ENCODE measurements at regions not wholly inside any gene's neighbourhood (a gene's known extent, or its start where the extent isn't known, plus 50 kb on each side); places are given as distances from the start of the nearest gene placed in this dataset.

- 0 to 80% (median 10%) methylated on average over 2 to 20 of the region's 25 CpGs for WGBS, 10 experiments
- Histone ChIP-seq H3K4me3 (no peak overlapping the region), H3K4me1 (replicated peaks in 1 of 2) (peaks cover 11 to 24% of the 10 kb centered on the region in 2 donors), H3K27ac (no peak overlapping the region)
- peak; percentile 82 to 99 (median 92) for ATAC-seq (replicated peaks in 6 of 8)
- in situ Hi-C loops (cut with MboI; ENCODE audit: low pct_unique_long_range_greater_than_20kb in 2 of 9, low sequenced_read_pairs in 9 of 9, unreplicated experiment in 9 of 9): no loop called here
Measured at GRCh38 chr11:123261345-123262106, 66.5 kb upstream of the CLMP start.

GRCh38 chr11:123260511-123261211 lies 65.6 kb upstream of the CLMP start:
- no peak overlapping the region for H3K4me3 ChIP-seq
- H3K27ac ChIP-seq: no peak overlapping the region
- in situ Hi-C loops (cut with MboI; ENCODE audit: low pct_unique_long_range_greater_than_20kb in 2 of 9, low sequenced_read_pairs in 9 of 9, unreplicated experiment in 9 of 9): no loop called here
- WGBS, 10 experiments: 0 to 100% (median 78%) methylated on average over 1 to 3 of the region's 4 CpGs
- H3K4me1 ChIP-seq (replicated peaks in 1 of 2): peaks cover 19 to 32% of the 10 kb centered on the region in 2 donors
- no peak for ATAC-seq (replicated peaks in 6 of 8)

GRCh38 chr11:123258877-123259276 lies 63.8 kb upstream of the CLMP start:
- WGBS, 10 experiments: 33 to 100% (median 87%) methylated on average over 1 to 2 of the region's 2 CpGs; no CpG with 5 or more reads in 4 of the 10 experiments
- ATAC-seq (replicated peaks in 6 of 8): no peak
- no peak overlapping the region for H3K4me3 ChIP-seq
- in situ Hi-C loops (cut with MboI; ENCODE audit: low pct_unique_long_range_greater_than_20kb in 2 of 9, low sequenced_read_pairs in 9 of 9, unreplicated experiment in 9 of 9): loop anchor here in 1 of 9 experiments (10.0 kb wide), 1 partner anchor 154 kb away; no protein-coding TSS in a partner anchor
- no peak overlapping the region for H3K27ac ChIP-seq
- peaks cover 24 to 28% of the 10 kb centered on the region in 2 donors for H3K4me1 ChIP-seq (replicated peaks in 1 of 2)

- ATAC-seq (replicated peaks in 6 of 8): peak in 3 of 8 experiments; percentile 40 to 77 (median 66)
- 29 to 91% (median 83%) methylated on average over 1 to 5 of the region's 5 CpGs; no CpG with 5 or more reads in 1 of the 10 experiments for WGBS, 10 experiments
- no peak overlapping the region for H3K27ac ChIP-seq
- no peak overlapping the region for H3K4me3 ChIP-seq
- in situ Hi-C loops (cut with MboI; ENCODE audit: low pct_unique_long_range_greater_than_20kb in 2 of 9, low sequenced_read_pairs in 9 of 9, unreplicated experiment in 9 of 9): loop anchor here in 1 of 9 experiments (10.0 kb wide), 1 partner anchor 153 kb away; no protein-coding TSS in a partner anchor
- H3K4me1 ChIP-seq (replicated peaks in 1 of 2): peaks cover 24 to 28% of the 10 kb centered on the region in 2 donors
Measured at GRCh38 chr11:123257370-123257769, 62.3 kb upstream of the CLMP start.

- 7 to 100% (median 20%) methylated on average over 1 to 8 of the region's 8 CpGs; no CpG with 5 or more reads in 3 of the 10 experiments for WGBS, 10 experiments
- H3K4me3 ChIP-seq: no peak overlapping the region
Measured at GRCh38 chr11:123255909-123256308, 60.9 kb upstream of the CLMP start.

GRCh38 chr11:123254357-123254756 lies 59.3 kb upstream of the CLMP start:
- 40 to 100% (median 97%) methylated on average over 1 to 3 of the region's 3 CpGs; no CpG with 5 or more reads in 2 of the 10 experiments for WGBS, 10 experiments
- H3K4me3 ChIP-seq: no peak overlapping the region
- ATAC-seq (replicated peaks in 6 of 8): no peak
- peaks cover 18 to 27% of the 10 kb centered on the region in 2 donors for H3K4me1 ChIP-seq (replicated peaks in 1 of 2)
- H3K27ac ChIP-seq: no peak overlapping the region
- in situ Hi-C loops (cut with MboI; ENCODE audit: low pct_unique_long_range_greater_than_20kb in 2 of 9, low sequenced_read_pairs in 9 of 9, unreplicated experiment in 9 of 9): loop anchor here in 1 of 9 experiments (10.0 kb wide), 1 partner anchor 150 kb away; no protein-coding TSS in a partner anchor

More at GRCh38 chr11:123255909-123256308, 60.9 kb upstream of the CLMP start:
- ATAC-seq (replicated peaks in 6 of 8): peak in 7 of 8 experiments; percentile 44 to 86 (median 79)
- Histone ChIP-seq H3K4me1 (replicated peaks in 1 of 2) (peaks cover 20 to 24% of the 10 kb centered on the region in 2 donors), H3K27ac (no peak overlapping the region)
- in situ Hi-C loops (cut with MboI; ENCODE audit: low pct_unique_long_range_greater_than_20kb in 2 of 9, low sequenced_read_pairs in 9 of 9, unreplicated experiment in 9 of 9): loop anchor here in 1 of 9 experiments (10.0 kb wide), 1 partner anchor 151 kb away; no protein-coding TSS in a partner anchor

- in situ Hi-C loops (cut with MboI; ENCODE audit: low pct_unique_long_range_greater_than_20kb in 2 of 9, low sequenced_read_pairs in 9 of 9, unreplicated experiment in 9 of 9): loop anchor here in 1 of 9 experiments (10.0 kb wide), 1 partner anchor 149 kb away; no protein-coding TSS in a partner anchor
- Histone ChIP-seq H3K27ac (no peak overlapping the region), H3K4me1 (replicated peaks in 1 of 2) (peaks cover 18 to 27% of the 10 kb centered on the region in 2 donors), H3K4me3 (no peak overlapping the region)
- ATAC-seq (replicated peaks in 6 of 8): no peak
- 20 to 100% (median 77%) methylated on average over 1 to 3 of the region's 3 CpGs; no CpG with 5 or more reads in 2 of the 10 experiments for WGBS, 10 experiments
Measured at GRCh38 chr11:123253911-123254310, 58.9 kb upstream of the CLMP start.

GRCh38 chr11:123253223-123253622 lies 58.2 kb upstream of the CLMP start:
- in situ Hi-C loops (cut with MboI; ENCODE audit: low pct_unique_long_range_greater_than_20kb in 2 of 9, low sequenced_read_pairs in 9 of 9, unreplicated experiment in 9 of 9): loop anchor here in 1 of 9 experiments (10.0 kb wide), 1 partner anchor 148 kb away; no protein-coding TSS in a partner anchor
- 17 to 100% (median 90%) methylated on average over 1 to 6 of the region's 8 CpGs for WGBS, 10 experiments
- ATAC-seq (replicated peaks in 6 of 8): no peak
- peaks cover 18 to 27% of the 10 kb centered on the region in 2 donors for H3K4me1 ChIP-seq (replicated peaks in 1 of 2)
- H3K4me3 ChIP-seq: no peak overlapping the region
- H3K27ac ChIP-seq: no peak overlapping the region

GRCh38 chr11:123251657-123252344 lies 56.8 kb upstream of the CLMP start:
- H3K4me3 ChIP-seq: no peak overlapping the region
- H3K27ac ChIP-seq: no peak overlapping the region
- WGBS, 10 experiments: 0 to 93% (median 84%) methylated on average over 1 to 6 of the region's 7 CpGs; no CpG with 5 or more reads in 1 of the 10 experiments
- ATAC-seq (replicated peaks in 6 of 8): peak in 3 of 8 experiments; percentile 64 to 80 (median 79)
- peaks cover 20 to 28% of the 10 kb centered on the region in 2 donors for H3K4me1 ChIP-seq (replicated peaks in 1 of 2)
- in situ Hi-C loops (cut with MboI; ENCODE audit: low pct_unique_long_range_greater_than_20kb in 2 of 9, low sequenced_read_pairs in 9 of 9, unreplicated experiment in 9 of 9): loop anchor here in 1 of 9 experiments (10.0 kb wide), 1 partner anchor 147 kb away; no protein-coding TSS in a partner anchor

GRCh38 chr11:123250892-123251656 lies 56.0 kb upstream of the CLMP start:
- Histone ChIP-seq H3K27ac (peak overlapping the region in 1 of 2 donors; percentile 56), H3K4me1 (replicated peaks in 1 of 2) (peaks cover 12 to 21% of the 10 kb centered on the region in 2 donors), H3K4me3 (no peak overlapping the region)
- in situ Hi-C loops (cut with MboI; ENCODE audit: low pct_unique_long_range_greater_than_20kb in 2 of 9, low sequenced_read_pairs in 9 of 9, unreplicated experiment in 9 of 9): loop anchor here in 1 of 9 experiments (10.0 kb wide), 1 partner anchor 146 kb away; no protein-coding TSS in a partner anchor
- ATAC-seq (replicated peaks in 6 of 8): peak in 6 of 8 experiments; percentile 14 to 57 (median 44)
- 11 to 76% (median 60%) methylated on average over 1 to 11 of the region's 11 CpGs; no CpG with 5 or more reads in 1 of the 10 experiments for WGBS, 10 experiments

- no peak overlapping the region for H3K4me3 ChIP-seq
- 62 to 100% (median 87%) methylated on average over 1 to 5 of the region's 5 CpGs; no CpG with 5 or more reads in 3 of the 10 experiments for WGBS, 10 experiments
- in situ Hi-C loops (cut with MboI; ENCODE audit: low pct_unique_long_range_greater_than_20kb in 2 of 9, low sequenced_read_pairs in 9 of 9, unreplicated experiment in 9 of 9): loop anchor here in 6 of 9 experiments (10.0 to 25.0 kb wide), 2 partner anchors 135 to 137 kb away; no protein-coding TSS in a partner anchor
- peak in 1 of 8 experiments; percentile 13 for ATAC-seq (replicated peaks in 6 of 8)
- H3K27ac ChIP-seq: no peak overlapping the region
- H3K4me1 ChIP-seq (replicated peaks in 1 of 2): peaks cover 5 to 12% of the 10 kb centered on the region in 2 donors
Measured at GRCh38 chr11:123249354-123249753, 54.3 kb upstream of the CLMP start.

Measured in motor neuron (in vitro differentiated cells).